ENCODE measurements at regions not wholly inside any gene's neighbourhood (a gene's known extent, or its start where the extent isn't known, plus 50 kb on each side); places are given as distances from the start of the nearest gene placed in this dataset.

GRCh38 chr16:66143415-66143814 is 223.1 kb upstream of the CDH5 start:
- Histone ChIP-seq H4K91ac (ENCODE audit: insufficient read depth, low read depth, low read length) (no peak overlapping the region; the same call in 1 of the 2 replicates), H4K8ac (ENCODE audit: low read depth in 2 of 2, low read length in 2 of 2) (no peak overlapping the region), H3K4me3 (ENCODE audit: insufficient read depth, low read depth, low read length) (no peak overlapping the region), H4K20me1 (ENCODE audit: insufficient read depth, low read length) (no peaks in the 10 kb centered on the region), H2BK15ac (ENCODE audit: low read depth, low read length) (0 out of 3 replicates have a peak overlapping the region, but pooled peaks have one; percentile 31), H2BK20ac (ENCODE audit: low read depth, low read length) (peak overlapping the region; percentile 46), H2BK5ac (ENCODE audit: low read depth, low read length, poor library complexity, severe bottlenecking) (no peak overlapping the region), H3K4me1 (ENCODE audit: control insufficient read depth, insufficient read depth, low read length) (peaks cover 3% of the 10 kb centered on the region; the same call in 1 of the 2 replicates), H2AFZ (replicated peaks; ENCODE audit: low read length, poor library complexity) (no peak overlapping the region), H3K14ac (replicated peaks; ENCODE audit: low read depth, low read length) (no peak overlapping the region; the same call in 1 of the 2 replicates), H3K79me1 (ENCODE audit: low read depth in 1 of 2, low read length in 2 of 2) (no peaks in the 10 kb centered on the region), H3K27ac (ENCODE audit: insufficient read depth, low read length) (no peak overlapping the region), H2AK5ac (ENCODE audit: low read depth, low read length) (no peak overlapping the region), H3K36me3 (ENCODE audit: control insufficient read depth, insufficient read depth, low read length) (no peaks in the 10 kb centered on the region), H3K9me3 (ENCODE audit: control insufficient read depth, insufficient read depth, low read length) (no peaks in the 10 kb centered on the region; the same call in 1 of the 2 replicates), H3K9ac (ENCODE audit: low read depth, low read length) (no peak overlapping the region), H4K5ac (ENCODE audit: low read depth, low read length) (no peak overlapping the region), H3K4ac (ENCODE audit: low read depth, low read length) (peak overlapping the region; percentile 46; the same call in 1 of the 2 replicates), H2AK9ac (replicated peaks; ENCODE audit: low read depth, low read length, poor library complexity) (no peak overlapping the region), H3K4me2 (ENCODE audit: low read depth, low read length) (no peak overlapping the region), H3K27me3 (ENCODE audit: control insufficient read depth, insufficient read depth, low read length) (no peaks in the 10 kb centered on the region), H3K23ac (ENCODE audit: low read depth, low read length) (no peak overlapping the region), H2BK120ac (ENCODE audit: low read depth, low read length) (peak overlapping the region; percentile 3), H3K56ac (ENCODE audit: extremely low read depth, insufficient read depth, low read length) (no peak overlapping the region), H3K18ac (ENCODE audit: low read depth, low read length) (no peak overlapping the region), H3K9me1 (ENCODE audit: insufficient read depth, low read length) (no peaks in the 10 kb centered on the region)
- in situ Hi-C loops (cut with MboI; ENCODE audit: low sequenced_read_pairs), result no loop called here
- ChIA-PET POLR2A (ENCODE audit: unreplicated experiment) (no interaction called here), CTCF (interaction anchor here (0.5 to 1.0 kb wide), 2 partner anchors 132 to 1301 kb away, joined by 3 read pairs; no protein-coding TSS in a partner anchor)
- intact Hi-C loops (cut with micrococcal nuclease), result no loop called here
- DNase-seq (no peak), ATAC-seq (ENCODE audit: low read depth) (peak; percentile 27; the same call in 1 of the 2 replicates)
- no TSS peak for BruUV-seq (replicated peaks)
- TF ChIP-seq MAFK (IDR thresholded peaks at IDR 0.05; ENCODE audit: low read depth, low read length) (no peak), CHD1 (IDR thresholded peaks at IDR 0.05; ENCODE audit: low read depth, low read length) (no peak), BHLHE40 (IDR thresholded peaks at IDR 0.05; ENCODE audit: low read depth, low read length) (no peak), FOS (IDR thresholded peaks at IDR 0.05; ENCODE audit: low read depth, low read length) (no peak), SMC3 (IDR thresholded peaks at IDR 0.05; ENCODE audit: low read depth, low read length) (no peak), USF2 (IDR thresholded peaks at IDR 0.05; ENCODE audit: low read depth, low read length) (no peak)
- WGBS, 2 experiments (ENCODE audit: extremely low coverage in 2 of 2, insufficient read length in 1 of 2), result no CpG with 5 or more reads among the region's 1 CpG
- dilution Hi-C loops (cut with HindIII; ENCODE audit: low sequenced_read_pairs, unreplicated experiment), result no loop called here
